ENCODE measurements at regions not wholly inside any gene's neighbourhood (a gene's known extent, or its start where the extent isn't known, plus 50 kb on each side); places are given as distances from the start of the nearest gene placed in this dataset.
"Not testable (repeated sequence)": the region's sequence is repeated elsewhere in the genome, so short reads cannot be mapped to it uniquely, and the experiment has no call there.

GRCh38 chr5:72600391-72600981, 93.3 kb upstream of the ZNF366 start:
- DNase-seq: no peak
- POLR2A ChIA-PET: no interaction called here
- CTCF ChIA-PET: no interaction called here
- H3K9me3 Mint-ChIP-seq (ENCODE audit: low read depth): no peaks in the 10 kb centered on the region
- no peaks in the 10 kb centered on the region for H3K36me3 Mint-ChIP-seq (ENCODE audit: low read depth)
- no peak overlapping the region for H3K27ac Mint-ChIP-seq
- no peak overlapping the region for H3K4me3 Mint-ChIP-seq
- intact Hi-C loops (cut with DNase I, micrococcal nuclease): no loop called here
- peaks cover 2% of the 10 kb centered on the region for H3K4me1 Mint-ChIP-seq
- ATAC-seq: no peak
- H3K27me3 Mint-ChIP-seq: peaks cover 4% of the 10 kb centered on the region

GRCh38 chr5:72599519-72600370, 92.5 kb upstream of the ZNF366 start:
- ATAC-seq (no peak), DNase-seq (no peak)
- H3K27ac Mint-ChIP-seq: no peak overlapping the region
- H3K36me3 Mint-ChIP-seq (ENCODE audit: low read depth): no peaks in the 10 kb centered on the region
- H3K27me3 Mint-ChIP-seq: no peaks in the 10 kb centered on the region
- ChIA-PET CTCF (interaction anchor here (0.6 kb wide), 1 partner anchor 187 kb away, joined by 3 read pairs; no protein-coding TSS in a partner anchor), POLR2A (no interaction called here)
- H3K4me3 Mint-ChIP-seq: no peak overlapping the region
- peaks cover 2% of the 10 kb centered on the region for H3K4me1 Mint-ChIP-seq
- no peaks in the 10 kb centered on the region for H3K9me3 Mint-ChIP-seq (ENCODE audit: low read depth)
- intact Hi-C loops (cut with DNase I, micrococcal nuclease): no loop called here

- CTCF ChIA-PET: interaction anchor here (0.6 kb wide), 1 partner anchor 187 kb away, joined by 3 read pairs; no protein-coding TSS in a partner anchor
- H3K27me3 Mint-ChIP-seq: peaks cover 2% of the 10 kb centered on the region
- peaks cover 2% of the 10 kb centered on the region for H3K4me1 Mint-ChIP-seq
These were observed 91.8 kb upstream of the ZNF366 start for GRCh38 chr5:72599065-72599433.

GRCh38 chr5:72598401-72599064, 91.3 kb upstream of the ZNF366 start:
- ATAC-seq (no peak), DNase-seq (no peak)
- Mint-ChIP-seq H3K4me1 (peaks cover 2% of the 10 kb centered on the region), H3K27ac (no peak overlapping the region), H3K4me3 (no peak overlapping the region), H3K9me3 (ENCODE audit: low read depth) (no peaks in the 10 kb centered on the region), H3K36me3 (ENCODE audit: low read depth) (no peaks in the 10 kb centered on the region), H3K27me3 (peaks cover 2% of the 10 kb centered on the region)
- ChIA-PET CTCF (interaction anchor here (0.6 to 1.1 kb wide), 2 partner anchors 12 to 186 kb away, joined by 3 read pairs; no protein-coding TSS in a partner anchor), POLR2A (no interaction called here)
- intact Hi-C loops (cut with DNase I, micrococcal nuclease): no loop called here

More at GRCh38 chr5:72599065-72599433, 91.8 kb upstream of the ZNF366 start:
- Mint-ChIP-seq H3K36me3 (ENCODE audit: low read depth) (no peaks in the 10 kb centered on the region), H3K4me3 (no peak overlapping the region), H3K9me3 (ENCODE audit: low read depth) (no peaks in the 10 kb centered on the region), H3K27ac (no peak overlapping the region)
- POLR2A ChIA-PET: no interaction called here
- no peak for ATAC-seq
- intact Hi-C loops (cut with DNase I, micrococcal nuclease): no loop called here
- DNase-seq: no peak

GRCh38 chr5:72597456-72597948, 90.3 kb upstream of the ZNF366 start:
- peaks cover 2% of the 10 kb centered on the region for H3K4me1 Mint-ChIP-seq
- no peak for ATAC-seq
- no peaks in the 10 kb centered on the region for H3K36me3 Mint-ChIP-seq (ENCODE audit: low read depth)
- H3K27ac Mint-ChIP-seq: no peak overlapping the region
- H3K9me3 Mint-ChIP-seq (ENCODE audit: low read depth): no peaks in the 10 kb centered on the region
- H3K27me3 Mint-ChIP-seq: peaks cover 2% of the 10 kb centered on the region
- DNase-seq: no peak
- no peak overlapping the region for H3K4me3 Mint-ChIP-seq
- ChIA-PET CTCF (interaction anchor here (1.1 kb wide), 1 partner anchor 14 kb away, joined by 3 read pairs; no protein-coding TSS in a partner anchor), POLR2A (no interaction called here)
- intact Hi-C loops (cut with DNase I, micrococcal nuclease): no loop called here

GRCh38 chr5:72596956-72597355, 89.7 kb upstream of the ZNF366 start:
- intact Hi-C loops (cut with DNase I, micrococcal nuclease): no loop called here
- DNase-seq (no peak), ATAC-seq (no peak)
- H3K27ac Mint-ChIP-seq: no peak overlapping the region
- ChIA-PET POLR2A (no interaction called here), CTCF (no interaction called here)
- H3K27me3 Mint-ChIP-seq: peaks cover 6% of the 10 kb centered on the region
- H3K9me3 Mint-ChIP-seq (ENCODE audit: low read depth): no peaks in the 10 kb centered on the region
- H3K36me3 Mint-ChIP-seq (ENCODE audit: low read depth): no peaks in the 10 kb centered on the region
- peaks cover 2% of the 10 kb centered on the region for H3K4me1 Mint-ChIP-seq
- H3K4me3 Mint-ChIP-seq: no peak overlapping the region

- ATAC-seq (no peak), DNase-seq (no peak)
- intact Hi-C loops (cut with DNase I, micrococcal nuclease): no loop called here
- Mint-ChIP-seq H3K36me3 (ENCODE audit: low read depth) (no peaks in the 10 kb centered on the region), H3K27me3 (peaks cover 20% of the 10 kb centered on the region), H3K27ac (no peak overlapping the region), H3K4me1 (peaks cover 3% of the 10 kb centered on the region), H3K9me3 (ENCODE audit: low read depth) (no peaks in the 10 kb centered on the region), H3K4me3 (no peak overlapping the region)
- POLR2A ChIA-PET: no interaction called here
- CTCF ChIA-PET: no interaction called here
These were observed 81.4 kb upstream of the ZNF366 start for GRCh38 chr5:72588640-72589039.

GRCh38 chr5:72587661-72588308, 80.6 kb upstream of the ZNF366 start:
- Mint-ChIP-seq H3K36me3 (ENCODE audit: low read depth) (no peaks in the 10 kb centered on the region), H3K9me3 (ENCODE audit: low read depth) (no peaks in the 10 kb centered on the region), H3K4me3 (no peak overlapping the region), H3K4me1 (peaks cover 3% of the 10 kb centered on the region), H3K27me3 (peaks cover 22% of the 10 kb centered on the region), H3K27ac (no peak overlapping the region)
- DNase-seq (no peak), ATAC-seq (no peak)
- POLR2A ChIA-PET: no interaction called here
- intact Hi-C loops (cut with DNase I, micrococcal nuclease): no loop called here
- CTCF ChIA-PET: no interaction called here

- H3K36me3 Mint-ChIP-seq (ENCODE audit: low read depth): no peaks in the 10 kb centered on the region
- POLR2A ChIA-PET: no interaction called here
- CTCF ChIA-PET: interaction anchor here (1.0 kb wide), 1 partner anchor 233 kb away, joined by 3 read pairs; no protein-coding TSS in a partner anchor
These were observed 79.7 kb upstream of the ZNF366 start for GRCh38 chr5:72586788-72587530.

GRCh38 chr5:72584466-72584865, 77.3 kb upstream of the ZNF366 start:
- H3K4me1 Mint-ChIP-seq: peaks cover 3% of the 10 kb centered on the region
- no peaks in the 10 kb centered on the region for H3K36me3 Mint-ChIP-seq (ENCODE audit: low read depth)
- ATAC-seq (peak; percentile 61), DNase-seq (no peak)
- peaks cover under 1% of the 10 kb centered on the region for H3K9me3 Mint-ChIP-seq (ENCODE audit: low read depth)
- peaks cover 16% of the 10 kb centered on the region for H3K27me3 Mint-ChIP-seq
- no peak overlapping the region for H3K4me3 Mint-ChIP-seq
- H3K27ac Mint-ChIP-seq: no peak overlapping the region
- POLR2A ChIA-PET: no interaction called here
- CTCF ChIA-PET: interaction anchor here (1.1 kb wide), 1 partner anchor 239 kb away, joined by 4 read pairs; no protein-coding TSS in a partner anchor
- intact Hi-C loops (cut with DNase I, micrococcal nuclease): no loop called here

More at GRCh38 chr5:72586788-72587530, 79.7 kb upstream of the ZNF366 start:
- intact Hi-C loops (cut with DNase I, micrococcal nuclease): no loop called here
- Mint-ChIP-seq H3K27me3 (peaks cover 18% of the 10 kb centered on the region), H3K9me3 (ENCODE audit: low read depth) (no peaks in the 10 kb centered on the region), H3K4me3 (no peak overlapping the region), H3K27ac (no peak overlapping the region), H3K4me1 (peaks cover 3% of the 10 kb centered on the region)
- ATAC-seq (no peak), DNase-seq (no peak)

- H3K27ac Mint-ChIP-seq; H3K36me3 Mint-ChIP-seq (ENCODE audit: low read depth); H3K4me1 Mint-ChIP-seq; CTCF ChIA-PET; H3K4me3 Mint-ChIP-seq; DNase-seq; ATAC-seq; POLR2A ChIA-PET: not testable (repeated sequence)
- intact Hi-C loops (cut with DNase I, micrococcal nuclease): loop anchor here in 1 of 2 experiments (10.0 kb wide), 1 partner anchor 56 kb away; no protein-coding TSS in a partner anchor
- H3K27me3 Mint-ChIP-seq: peaks cover 23% of the 10 kb centered on the region
- H3K9me3 Mint-ChIP-seq (ENCODE audit: low read depth): peaks cover 13% of the 10 kb centered on the region
These were observed 72.1 kb upstream of the ZNF366 start for GRCh38 chr5:72579290-72579689.
